K562 (cell line): ENCODE measurements at regions not wholly inside any gene's neighbourhood (a gene's known extent, or its start where the extent isn't known, plus 50 kb on each side); places are given as distances from the start of the nearest gene placed in this dataset.

ENCODE experiments used
- MTA1 ChIP-seq: fragments of 450-650 bp; IDR thresholded peaks from 2 replicates; pipeline ENCODE4 v1.6.1; 2017; ENCODE audit warnings: borderline replicate concordance
- MYNN ChIP-seq, 2 experiments: sonication (generic); formaldehyde crosslinking in 1 of 2; IDR thresholded peaks; 2 replicates each; pipeline versions ENCODE4 v1.5.0 to v1.6.1; 2016 to 2020; ENCODE audit warnings: antibody characterized with exemption in 1 of 2, missing genetic modification reagents in 1 of 2
- PATZ1 ChIP-seq: fragments of 250-450 bp; sonication (Bioruptor Pico); IDR thresholded peaks from 2 replicates; pipeline ENCODE4 v1.5.0; 2020; ENCODE audit warnings: mild to moderate bottlenecking, borderline replicate concordance
- SMARCC2 ChIP-seq: fragments of 450-650 bp; IDR thresholded peaks from 2 replicates; pipeline ENCODE4 v1.6.1; 2017; ENCODE audit warnings: antibody characterized with exemption, moderate library complexity, mild to moderate bottlenecking, low read depth
- TCF7L2 ChIP-seq: fragments of 150-350 bp; IDR thresholded peaks from 2 replicates; pipeline ENCODE4 v1.6.1; 2016; ENCODE audit warnings: low read depth, mild to moderate bottlenecking, low read length, moderate library complexity

DNA sequence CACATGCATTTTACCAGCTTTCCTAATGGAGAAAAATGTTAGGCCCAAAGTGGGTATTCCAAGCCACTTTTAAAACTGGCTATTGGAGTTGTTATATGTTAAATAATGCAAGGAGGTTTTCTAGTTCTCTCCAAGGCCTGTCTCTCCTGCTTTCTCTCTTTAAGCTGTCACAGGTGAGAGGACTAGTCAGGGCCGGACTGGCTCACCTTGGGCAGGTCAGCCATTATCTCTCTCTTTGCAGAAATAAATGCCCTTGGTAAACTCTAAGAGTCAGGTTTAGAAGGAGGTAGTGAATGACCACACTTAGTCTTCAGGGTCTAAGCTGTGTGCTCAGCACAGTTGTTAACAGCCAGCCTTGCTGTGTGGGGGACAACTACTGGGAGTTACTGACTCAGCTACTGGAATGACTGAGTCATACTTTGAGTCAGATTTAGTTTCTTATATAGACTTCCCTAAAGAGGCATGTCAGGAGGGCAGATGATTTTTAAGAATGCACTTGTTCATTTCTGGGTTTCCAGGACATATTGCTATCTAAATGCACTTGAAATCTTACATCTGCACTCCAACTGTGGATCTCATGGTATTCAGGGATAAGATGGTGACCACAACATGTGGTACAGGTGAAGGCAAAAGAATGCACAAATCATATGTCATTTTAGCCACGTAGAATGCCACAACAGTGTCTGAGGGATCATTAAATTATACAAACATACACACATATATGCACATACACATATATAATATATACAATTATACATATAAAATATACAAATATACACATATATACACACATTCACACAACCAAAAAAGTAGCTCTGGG lies 719.4 kb downstream of the EPM2A start:
- TF ChIP-seq SMARCC2 (no peak), TCF7L2 (no peak), PATZ1 (CRISPR knock-in tag) (no peak), MTA1 (no peak), MYNN (IDR thresholded peaks at IDR 0.05) (no peak), MYNN (CRISPR knock-in tag; IDR thresholded peaks at IDR 0.05) (no peak)
